Parathyroid adenoma (tissue), 2 donors: ENCODE measurements at regions not wholly inside any gene's neighbourhood (a gene's known extent, or its start where the extent isn't known, plus 50 kb on each side); places are given as distances from the start of the nearest gene placed in this dataset.
"Not testable (repeated sequence)": the region's sequence is repeated elsewhere in the genome, so short reads cannot be mapped to it uniquely, and the experiment has no call there.

ENCODE experiments used
- H2AFZ ChIP-seq: fragments of 300-600 bp; sonication (generic); one replicate; pipeline ENCODE4 v1.7.0; 2017; ENCODE audit warnings: antibody characterized with exemption, mild to moderate bottlenecking
- H3K27ac ChIP-seq: fragments of 300-600 bp; sonication (generic); one replicate; pipeline ENCODE4 v1.7.0; 2017
- H3K27me3 ChIP-seq: fragments of 300-600 bp; sonication (generic); one replicate; pipeline ENCODE4 v1.7.0; 2017; ENCODE audit warnings: low read length; ENCODE audit not compliant: control insufficient read depth, insufficient read depth
- H3K36me3 ChIP-seq: fragments of 300-600 bp; sonication (generic); one replicate; pipeline ENCODE4 v1.7.0; 2017; ENCODE audit warnings: low read length; ENCODE audit not compliant: control insufficient read depth, insufficient read depth
- H3K4me1 ChIP-seq: fragments of 300-600 bp; sonication (generic); one replicate; pipeline ENCODE4 v1.7.0; 2017; ENCODE audit warnings: control low read depth
- H3K4me2 ChIP-seq: fragments of 300-600 bp; sonication (generic); one replicate; pipeline ENCODE4 v1.7.0; 2017; ENCODE audit warnings: low read length
- H3K4me3 ChIP-seq: fragments of 300-600 bp; sonication (generic); one replicate; pipeline ENCODE4 v1.7.0; 2017; ENCODE audit warnings: low read depth, low read length
- H3K79me2 ChIP-seq: fragments of 300-600 bp; sonication (generic); one replicate; pipeline ENCODE4 v1.7.0; 2017; ENCODE audit warnings: control low read depth
- H3K9ac ChIP-seq: fragments of 300-600 bp; sonication (generic); one replicate; pipeline ENCODE4 v1.7.0; 2017; ENCODE audit warnings: mild to moderate bottlenecking
- H3K9me3 ChIP-seq: fragments of 300-600 bp; sonication (generic); one replicate; pipeline ENCODE4 v1.7.0; 2017; ENCODE audit warnings: low read length; ENCODE audit not compliant: control insufficient read depth
- CTCF ChIP-seq: fragments of 300-600 bp; sonication (generic); IDR thresholded peaks from one replicate; pipeline ENCODE4 v1.7.0; 2017; ENCODE audit warnings: antibody characterized with exemption, mild to moderate bottlenecking
- donor health status: primary hyperparathyroidism.

- Histone ChIP-seq H3K79me2 (no peaks in the 10 kb centered on the region), H3K4me1 (no peaks in the 10 kb centered on the region), H3K9me3 (no peaks in the 10 kb centered on the region), H3K27me3 (no peaks in the 10 kb centered on the region), H3K9ac (no peak overlapping the region), H2AFZ (no peak overlapping the region), H3K4me2 (no peak overlapping the region), H3K4me3 (no peak overlapping the region), H3K36me3 (no peaks in the 10 kb centered on the region), H3K27ac (no peak overlapping the region)
- no peak for TF ChIP-seq CTCF
Measured at GRCh38 chr9:129547869-129548570, 72.9 kb downstream of the C9orf50 start.

- H3K4me1 ChIP-seq, result no peaks in the 10 kb centered on the region
Measured at GRCh38 chr9:129547063-129547462, 73.8 kb downstream of the C9orf50 start.

GRCh38 chr9:129545876-129546275 lies 75.0 kb downstream of the C9orf50 start:
- not testable (repeated sequence) for H3K9me3 ChIP-seq, H3K27ac ChIP-seq, H3K27me3 ChIP-seq, H3K4me3 ChIP-seq, H3K4me1 ChIP-seq, H3K4me2 ChIP-seq, H3K9ac ChIP-seq, H3K36me3 ChIP-seq, H3K79me2 ChIP-seq, H2AFZ ChIP-seq

More at GRCh38 chr9:129547063-129547462, 73.8 kb downstream of the C9orf50 start:
- no peak overlapping the region for H3K4me3 ChIP-seq
- no peaks in the 10 kb centered on the region for H3K79me2 ChIP-seq
- no peak overlapping the region for H3K27ac ChIP-seq
- no peak overlapping the region for H3K4me2 ChIP-seq
- H3K9ac ChIP-seq, result no peak overlapping the region
- no peak overlapping the region for H2AFZ ChIP-seq
- H3K36me3 ChIP-seq, result no peaks in the 10 kb centered on the region
- no peak for TF ChIP-seq CTCF
- no peaks in the 10 kb centered on the region for H3K9me3 ChIP-seq
- H3K27me3 ChIP-seq, result no peaks in the 10 kb centered on the region

- TF ChIP-seq CTCF, result no peak
- Histone ChIP-seq H2AFZ (no peak overlapping the region), H3K27me3 (no peaks in the 10 kb centered on the region), H3K4me1 (no peaks in the 10 kb centered on the region), H3K9ac (no peak overlapping the region), H3K4me3 (no peak overlapping the region), H3K36me3 (no peaks in the 10 kb centered on the region), H3K27ac (no peak overlapping the region), H3K9me3 (no peaks in the 10 kb centered on the region), H3K4me2 (no peak overlapping the region), H3K79me2 (no peaks in the 10 kb centered on the region)
Measured at GRCh38 chr9:129544761-129545160, 76.1 kb downstream of the C9orf50 start.

GRCh38 chr9:129542741-129543140 lies 78.2 kb downstream of the C9orf50 start:
- Histone ChIP-seq H3K79me2 (no peaks in the 10 kb centered on the region), H3K27ac (no peak overlapping the region), H3K9ac (no peak overlapping the region), H3K9me3 (no peaks in the 10 kb centered on the region), H3K4me2 (no peak overlapping the region), H3K27me3 (no peaks in the 10 kb centered on the region), H3K36me3 (no peaks in the 10 kb centered on the region), H2AFZ (no peak overlapping the region), H3K4me3 (no peak overlapping the region), H3K4me1 (no peaks in the 10 kb centered on the region)
- no peak for TF ChIP-seq CTCF
